Ovary (tissue), 7 donors: ENCODE measurements at regions not wholly inside any gene's neighbourhood (a gene's known extent, or its start where the extent isn't known, plus 50 kb on each side); places are given as distances from the start of the nearest gene placed in this dataset.

Experiments
- DNase-seq, 5 donors: peaks; one replicate each; pipeline ENCODE4 v3.0.0-alpha.2; 2019 to 2020
- H3K27ac ChIP-seq, 2 donors: fragments of 200-600 bp; one replicate each; pipeline versions ENCODE4 v1.5.1 to v1.8.0; 2019 to 2022
- H3K27me3 ChIP-seq: fragments of 200-600 bp; one replicate; pipeline ENCODE4 v1.8.0; 2022
- H3K36me3 ChIP-seq: fragments of 200-600 bp; sonication (generic); one replicate; pipeline ENCODE4 v1.5.1; 2019
- H3K4me1 ChIP-seq: one replicate; pipeline ENCODE4 v1.8.1; 2013; ENCODE audit warnings: mild to moderate bottlenecking, moderate library complexity; ENCODE audit not compliant: insufficient read depth
- H3K4me3 ChIP-seq: fragments of 200-600 bp; sonication (generic); one replicate; pipeline ENCODE4 v1.5.1; 2017
- H3K9me3 ChIP-seq, 2 donors: fragments of 200-600 bp in 1 of 2; sonication (generic) in 1 of 2; one replicate each; pipeline versions ENCODE4 v1.5.1 to v1.8.1; 2013 to 2019; ENCODE audit warnings: mild to moderate bottlenecking in 1 of 2, moderate library complexity in 1 of 2
- EP300 ChIP-seq: sonication (generic); formaldehyde crosslinking; IDR thresholded peaks from one replicate; pipeline ENCODE4 v1.6.1; 2017; ENCODE audit warnings: antibody characterized with exemption
- POLR2A ChIP-seq: fragments of 450-650 bp; IDR thresholded peaks from one replicate; pipeline ENCODE4 v1.6.1; 2017; ENCODE audit warnings: antibody characterized with exemption, mild to moderate bottlenecking, moderate library complexity
- WGBS, 3 donors: extraction: QIAGEN DNeasy Blood & Tissue Kit in 1 of 3; methylation state at CpG; one replicate each; pipeline versions ENCODE4 v1.1.5 to v1.1.7; 2013 to 2017; 5-methylcytosine and 5-hydroxymethylcytosine counted together
- intact Hi-C, 4 donors: fragments of 100-400 bp; cut with DNase I; formaldehyde crosslinking; loops; one replicate each; pipeline versions ENCODE4 v1.11.0 to v1.15.1; 2022 to 2023
- TF ChIP-seq, protein P1 (sequence below), 3 donors: fragments of 450-650 bp in 2 of 3; fragments of 200-600 bp in 1 of 3; IDR thresholded peaks; one replicate each; pipeline versions ENCODE4 v1.5.1 to v1.8.0; 2016 to 2022; ENCODE audit warnings: antibody characterized with exemption in 3 of 3, mild to moderate bottlenecking in 1 of 3
- donor health status: DM: no; HTN: no; CAD: no; lungs with moderate emphysema.
- donor health status: DM: no; HTN: no; CAD: no.
- donor health status: Bipolar disorder and iron deficiency.
- donor health status: DM: no; HTN: no; CAD: no.
- donor health status: DM: yes; HTN: yes; CAD: no.

DNA sequence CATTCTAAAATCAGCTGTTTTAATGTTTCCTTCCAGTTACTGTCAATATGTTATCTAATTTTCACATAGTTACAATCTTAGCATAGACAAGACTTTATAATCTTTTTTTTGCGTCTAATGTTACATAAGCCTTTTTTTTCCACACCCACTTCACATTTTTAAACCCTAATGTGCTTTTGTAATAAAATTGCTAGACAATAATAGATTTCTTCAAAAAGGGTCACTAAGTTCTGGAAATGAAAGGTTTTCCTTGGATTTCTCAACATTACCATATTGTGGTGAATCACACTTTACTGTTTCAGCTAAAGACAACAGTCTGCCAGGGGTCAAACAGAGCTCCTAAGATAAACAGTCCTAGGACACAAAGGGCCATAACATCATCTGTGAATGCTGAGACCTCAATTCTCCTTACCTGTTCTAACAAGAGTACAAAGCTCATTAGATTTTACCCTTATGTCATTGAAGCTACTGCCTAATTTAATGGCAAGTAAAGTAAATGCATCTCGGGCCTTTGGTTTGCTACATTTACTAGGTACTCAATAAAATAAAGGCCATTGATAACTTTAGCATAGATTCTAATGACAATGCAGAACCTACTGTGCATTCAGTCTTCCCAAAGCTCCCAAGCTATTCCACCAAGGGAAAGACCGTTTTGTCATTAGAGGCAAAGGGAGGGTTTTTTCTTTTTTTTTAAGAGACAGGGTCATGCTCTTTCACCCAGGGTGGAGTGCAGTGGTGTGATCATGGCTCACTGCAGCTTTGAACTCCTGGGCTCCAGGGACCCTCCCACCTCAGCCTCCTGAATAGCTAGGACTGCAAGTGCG lies 111.2 kb upstream of the SLC38A2 start:
- no peaks in the 10 kb centered on the region for H3K36me3 ChIP-seq
- H3K9me3 ChIP-seq = no peaks in the 10 kb centered on the region
- intact Hi-C loops = no loop called here
- no peaks in the 10 kb centered on the region for H3K27me3 ChIP-seq
- H3K4me1 ChIP-seq = peaks cover 2% of the 10 kb centered on the region
- peak in 1 of 5 donors; percentile 37 for DNase-seq
- no peak overlapping the region for H3K4me3 ChIP-seq
- WGBS, 3 donors = 71 to 75% (median 73%) methylated on average over 4 of the region's 4 CpGs
- no peak overlapping the region for H3K27ac ChIP-seq
- TF ChIP-seq POLR2A = no peak
- TF ChIP-seq, protein P1, sequence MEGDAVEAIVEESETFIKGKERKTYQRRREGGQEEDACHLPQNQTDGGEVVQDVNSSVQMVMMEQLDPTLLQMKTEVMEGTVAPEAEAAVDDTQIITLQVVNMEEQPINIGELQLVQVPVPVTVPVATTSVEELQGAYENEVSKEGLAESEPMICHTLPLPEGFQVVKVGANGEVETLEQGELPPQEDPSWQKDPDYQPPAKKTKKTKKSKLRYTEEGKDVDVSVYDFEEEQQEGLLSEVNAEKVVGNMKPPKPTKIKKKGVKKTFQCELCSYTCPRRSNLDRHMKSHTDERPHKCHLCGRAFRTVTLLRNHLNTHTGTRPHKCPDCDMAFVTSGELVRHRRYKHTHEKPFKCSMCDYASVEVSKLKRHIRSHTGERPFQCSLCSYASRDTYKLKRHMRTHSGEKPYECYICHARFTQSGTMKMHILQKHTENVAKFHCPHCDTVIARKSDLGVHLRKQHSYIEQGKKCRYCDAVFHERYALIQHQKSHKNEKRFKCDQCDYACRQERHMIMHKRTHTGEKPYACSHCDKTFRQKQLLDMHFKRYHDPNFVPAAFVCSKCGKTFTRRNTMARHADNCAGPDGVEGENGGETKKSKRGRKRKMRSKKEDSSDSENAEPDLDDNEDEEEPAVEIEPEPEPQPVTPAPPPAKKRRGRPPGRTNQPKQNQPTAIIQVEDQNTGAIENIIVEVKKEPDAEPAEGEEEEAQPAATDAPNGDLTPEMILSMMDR (IDR thresholded peaks at IDR 0.05) = no peak
- no peak for TF ChIP-seq EP300

DNA sequence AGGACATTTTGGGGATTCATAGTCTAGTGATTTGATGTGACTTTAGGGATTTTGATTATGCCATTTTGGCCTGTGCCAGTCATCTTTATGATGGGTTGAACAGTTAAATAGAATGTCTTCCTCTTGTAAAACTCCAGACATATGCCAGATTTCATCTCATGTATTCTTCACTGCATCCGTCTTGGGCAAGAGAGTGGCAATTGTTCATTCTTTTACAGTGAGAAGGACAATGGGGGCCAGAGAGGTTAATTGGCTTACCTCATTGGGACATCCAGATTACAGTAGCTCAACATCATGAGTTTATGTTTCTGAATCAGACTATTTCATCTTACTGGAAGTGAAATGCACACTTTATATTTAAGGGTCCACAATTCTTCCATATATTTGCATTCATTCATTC lies 108.2 kb upstream of the SLC38A2 start:
- DNase-seq = no peak
- WGBS, 3 donors = 85 to 100% (median 92%) methylated on average over 1 of the region's 1 CpG
- peaks cover 2% of the 10 kb centered on the region for H3K4me1 ChIP-seq
- no peaks in the 10 kb centered on the region for H3K9me3 ChIP-seq
- no peak overlapping the region for H3K27ac ChIP-seq
- intact Hi-C loops = no loop called here
- no peak overlapping the region for H3K4me3 ChIP-seq
- no peaks in the 10 kb centered on the region for H3K27me3 ChIP-seq
- no peaks in the 10 kb centered on the region for H3K36me3 ChIP-seq
- TF ChIP-seq POLR2A (no peak), EP300 (no peak)
- TF ChIP-seq, protein P1 (IDR thresholded peaks at IDR 0.05) = no peak

DNA sequence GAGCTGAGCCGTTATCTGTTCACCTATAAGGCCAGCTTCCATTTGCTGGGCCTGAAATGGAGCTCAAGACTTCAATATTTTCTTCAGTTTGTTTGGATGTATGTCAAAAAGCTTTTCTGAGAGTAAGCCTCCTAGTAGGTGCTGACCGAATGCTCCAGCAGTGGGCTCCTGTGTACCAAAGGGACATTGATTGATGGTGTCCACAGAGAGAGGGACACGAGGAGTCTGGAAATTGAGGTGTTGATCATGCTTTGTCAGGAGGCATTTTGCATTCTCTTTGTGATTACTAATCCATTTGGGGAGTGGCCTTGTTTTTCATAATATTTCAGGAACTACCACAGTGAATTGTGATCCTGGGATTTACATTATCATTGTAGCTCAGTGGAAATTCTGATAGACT lies 107.7 kb upstream of the SLC38A2 start:
- no peak for DNase-seq
- Histone ChIP-seq H3K27ac (no peak overlapping the region), H3K36me3 (no peaks in the 10 kb centered on the region), H3K4me3 (no peak overlapping the region), H3K27me3 (no peaks in the 10 kb centered on the region), H3K4me1 (peaks cover 2% of the 10 kb centered on the region), H3K9me3 (no peaks in the 10 kb centered on the region)
- TF ChIP-seq POLR2A (no peak), EP300 (no peak)
- TF ChIP-seq, protein P1 (IDR thresholded peaks at IDR 0.05) = no peak
- intact Hi-C loops = no loop called here
- 94 to 97% (median 96%) methylated on average over 3 of the region's 3 CpGs for WGBS, 3 donors

DNA sequence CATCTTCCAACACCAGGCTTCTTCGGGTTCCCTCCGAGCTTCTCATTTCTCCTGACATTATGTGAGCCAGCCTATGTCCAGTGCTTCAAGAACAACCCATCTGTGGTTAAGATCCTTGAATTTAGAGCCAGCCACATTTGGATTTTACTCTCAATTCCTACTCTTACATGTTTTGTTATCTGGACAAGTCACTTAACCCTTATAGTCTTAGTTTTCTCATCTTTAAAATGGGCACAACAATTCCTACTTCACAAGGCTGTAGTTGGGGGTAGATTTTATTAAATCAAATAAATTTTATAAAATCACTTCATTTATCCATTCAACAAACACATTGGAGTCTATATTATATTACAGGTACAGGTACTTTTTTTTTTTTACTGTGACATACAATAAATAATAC lies 105.5 kb upstream of the SLC38A2 start:
- Histone ChIP-seq H3K9me3 (no peaks in the 10 kb centered on the region), H3K36me3 (no peaks in the 10 kb centered on the region), H3K27ac (no peak overlapping the region), H3K27me3 (no peaks in the 10 kb centered on the region), H3K4me1 (peaks cover 4% of the 10 kb centered on the region), H3K4me3 (no peak overlapping the region)
- TF ChIP-seq POLR2A (no peak), EP300 (no peak)
- TF ChIP-seq, protein P1 (IDR thresholded peaks at IDR 0.05) = no peak
- 94 to 99% (median 95%) methylated on average over 2 of the region's 2 CpGs for WGBS, 3 donors
- no peak for DNase-seq
- intact Hi-C loops = no loop called here
